ENCODE measurements at regions not wholly inside any gene's neighbourhood (a gene's known extent, or its start where the extent isn't known, plus 50 kb on each side); places are given as distances from the start of the nearest gene placed in this dataset.

- TF ChIP-seq NANOG (IDR thresholded peaks at IDR 0.05; ENCODE audit: insufficient read depth, low read depth, low read length, poor library complexity, severe bottlenecking) (no peak), RAD21 (IDR thresholded peaks at IDR 0.05 in 1 of 2, conservative IDR thresholded peaks at IDR 0.05 in 1 of 2; ENCODE audit: low read depth in 2 of 2, low read length in 2 of 2) (no peak), ASH2L (IDR thresholded peaks at IDR 0.05; ENCODE audit: low read length) (no peak)
Observed at GRCh38 chr20:11234181-11234580, 560.4 kb upstream of the JAG1 start (continued).

Data from H1 (cell line).